Esophagus muscularis mucosa (tissue), 4 donors: ENCODE measurements at regions not wholly inside any gene's neighbourhood (a gene's known extent, or its start where the extent isn't known, plus 50 kb on each side); places are given as distances from the start of the nearest gene placed in this dataset.
A peak's percentile ranks its signal among the peaks of the same experiment; 100 is the strongest.

ENCODE experiments used
- DNase-seq: peaks from one replicate; pipeline ENCODE4 v3.0.0-alpha.2; 2017; ENCODE audit errors: extremely low spot score
- H3K27ac ChIP-seq, 4 donors: fragments of 200-600 bp; sonication (generic); replicated peaks in 1 of 4; 1 replicate in 3 of 4; 2 replicates in 1 of 4; pipeline ENCODE4 v1.5.1; 2016 to 2019; ENCODE audit warnings: mild to moderate bottlenecking in 1 of 4
- H3K27me3 ChIP-seq, 4 donors: fragments of 200-600 bp; sonication (generic); one replicate each; pipeline versions ENCODE4 v1.5.1 to v1.6.0; 2016 to 2019
- H3K36me3 ChIP-seq, 4 donors: fragments of 200-600 bp; sonication (generic); one replicate each; pipeline ENCODE4 v1.5.1; 2016 to 2019
- H3K4me1 ChIP-seq, 4 donors: fragments of 200-600 bp; sonication (generic); one replicate each; pipeline ENCODE4 v1.5.1; 2016 to 2019
- H3K4me3 ChIP-seq, 4 donors: fragments of 200-600 bp; sonication (generic); 1 replicate in 2 of 4; 2 replicates in 2 of 4; pipeline ENCODE4 v1.5.1; 2016 to 2019; ENCODE audit warnings: mild to moderate bottlenecking in 4 of 4, moderate library complexity in 1 of 4
- H3K9me3 ChIP-seq, 4 donors: fragments of 200-600 bp; sonication (generic); 1 replicate in 3 of 4; 2 replicates in 1 of 4; pipeline ENCODE4 v1.5.1; 2016 to 2019
- EP300 ChIP-seq: sonication (generic); formaldehyde crosslinking; IDR thresholded peaks from one replicate; pipeline ENCODE4 v1.6.1; 2017; ENCODE audit warnings: antibody characterized with exemption
- POLR2A ChIP-seq: fragments of 450-650 bp; IDR thresholded peaks from one replicate; pipeline ENCODE4 v1.6.1; 2017; ENCODE audit warnings: antibody characterized with exemption, moderate library complexity, mild to moderate bottlenecking, low read depth
- POLR2AphosphoS5 ChIP-seq, 2 donors: sonication (generic); formaldehyde crosslinking; IDR thresholded peaks; one replicate each; pipeline ENCODE4 v1.6.1; 2017; ENCODE audit warnings: antibody characterized with exemption in 2 of 2
- WGBS: methylation state at CpG from one replicate; pipeline ENCODE4 v1.1.5; 2018; 5-methylcytosine and 5-hydroxymethylcytosine counted together
- intact Hi-C: fragments of 100-400 bp; cut with DNase I; formaldehyde crosslinking; loops from one replicate; pipeline ENCODE4 v1.15.1; 2023
- TF ChIP-seq, protein P1 (sequence below), 3 experiments: fragments of 200-600 bp in 2 of 3; fragments of 450-650 bp in 1 of 3; sonication (generic) in 2 of 3; IDR thresholded peaks; one replicate each; pipeline ENCODE4 v1.5.1; 2017 to 2019; ENCODE audit warnings: antibody characterized with exemption in 3 of 3, mild to moderate bottlenecking in 2 of 3, moderate library complexity in 1 of 3

DNA sequence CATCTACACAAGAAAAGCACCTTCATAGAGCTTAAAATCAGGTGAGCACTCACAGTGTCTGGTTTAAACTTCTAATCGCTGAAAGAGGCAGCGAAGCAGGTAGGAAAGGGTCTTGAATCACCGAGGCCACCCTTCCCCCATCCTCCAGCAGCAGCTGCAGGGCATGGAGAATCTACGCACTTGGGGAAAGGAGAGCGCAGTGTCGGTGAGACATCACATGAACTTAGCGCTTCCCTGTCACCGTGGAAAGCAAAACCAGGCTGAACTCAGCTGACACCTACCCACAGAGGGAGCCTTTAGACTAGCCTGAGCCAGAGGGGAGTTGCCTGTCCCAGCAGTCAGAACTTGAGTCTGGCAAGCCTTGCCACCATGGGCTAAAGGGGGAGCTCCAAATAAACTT lies 197.2 kb upstream of the ZFP42 start:
- 85% methylated on average over 8 of the region's 8 CpGs for WGBS
- H3K36me3 ChIP-seq, result no peaks in the 10 kb centered on the region
- intact Hi-C loops, result no loop called here
- no peaks in the 10 kb centered on the region for H3K27me3 ChIP-seq
- no peaks in the 10 kb centered on the region for H3K4me1 ChIP-seq
- DNase-seq, result no peak
- H3K9me3 ChIP-seq, result peaks cover 0 to 17% (median 8%) of the 10 kb centered on the region in 4 donors
- TF ChIP-seq, protein P1, sequence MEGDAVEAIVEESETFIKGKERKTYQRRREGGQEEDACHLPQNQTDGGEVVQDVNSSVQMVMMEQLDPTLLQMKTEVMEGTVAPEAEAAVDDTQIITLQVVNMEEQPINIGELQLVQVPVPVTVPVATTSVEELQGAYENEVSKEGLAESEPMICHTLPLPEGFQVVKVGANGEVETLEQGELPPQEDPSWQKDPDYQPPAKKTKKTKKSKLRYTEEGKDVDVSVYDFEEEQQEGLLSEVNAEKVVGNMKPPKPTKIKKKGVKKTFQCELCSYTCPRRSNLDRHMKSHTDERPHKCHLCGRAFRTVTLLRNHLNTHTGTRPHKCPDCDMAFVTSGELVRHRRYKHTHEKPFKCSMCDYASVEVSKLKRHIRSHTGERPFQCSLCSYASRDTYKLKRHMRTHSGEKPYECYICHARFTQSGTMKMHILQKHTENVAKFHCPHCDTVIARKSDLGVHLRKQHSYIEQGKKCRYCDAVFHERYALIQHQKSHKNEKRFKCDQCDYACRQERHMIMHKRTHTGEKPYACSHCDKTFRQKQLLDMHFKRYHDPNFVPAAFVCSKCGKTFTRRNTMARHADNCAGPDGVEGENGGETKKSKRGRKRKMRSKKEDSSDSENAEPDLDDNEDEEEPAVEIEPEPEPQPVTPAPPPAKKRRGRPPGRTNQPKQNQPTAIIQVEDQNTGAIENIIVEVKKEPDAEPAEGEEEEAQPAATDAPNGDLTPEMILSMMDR (IDR thresholded peaks at IDR 0.05), result no peak
- TF ChIP-seq EP300 (no peak), POLR2AphosphoS5 (IDR thresholded peaks at IDR 0.05) (no peak), POLR2A (no peak)
- no peak overlapping the region for H3K27ac ChIP-seq
- no peak overlapping the region for H3K4me3 ChIP-seq

DNA sequence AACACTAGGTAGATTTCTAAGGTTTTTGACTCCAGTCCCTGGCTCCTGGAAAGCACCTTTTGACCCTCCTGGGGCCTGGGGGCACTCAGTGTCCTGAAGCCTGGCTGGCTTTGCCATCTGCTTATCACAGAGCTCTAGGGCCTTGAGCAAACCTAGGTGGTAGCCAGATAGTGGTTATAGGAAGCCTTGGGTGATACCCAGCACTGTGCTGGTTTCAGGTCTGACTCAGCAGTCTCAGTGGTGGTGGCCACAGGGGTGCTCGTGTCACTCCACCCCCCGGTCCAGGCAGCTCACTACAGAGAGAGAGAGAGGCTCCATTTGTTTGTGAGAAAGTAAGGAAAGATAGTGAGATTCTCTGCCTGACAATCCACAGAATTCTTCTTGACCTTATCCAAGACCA lies 195.8 kb upstream of the ZFP42 start:
- 96% methylated on average over 2 of the region's 2 CpGs for whole genome bisulfite sequencing
- DNase-seq, result no peak
- Histone ChIP-seq H3K4me1 (no peaks in the 10 kb centered on the region), H3K27me3 (no peaks in the 10 kb centered on the region), H3K36me3 (no peaks in the 10 kb centered on the region), H3K27ac (no peak overlapping the region), H3K9me3 (peaks cover 0 to 17% (median 12%) of the 10 kb centered on the region in 4 donors), H3K4me3 (no peak overlapping the region)
- intact Hi-C loops, result no loop called here
- TF ChIP-seq POLR2AphosphoS5 (IDR thresholded peaks at IDR 0.05) (no peak), EP300 (no peak), POLR2A (no peak)
- TF ChIP-seq, protein P1 (IDR thresholded peaks at IDR 0.05), result no peak

DNA sequence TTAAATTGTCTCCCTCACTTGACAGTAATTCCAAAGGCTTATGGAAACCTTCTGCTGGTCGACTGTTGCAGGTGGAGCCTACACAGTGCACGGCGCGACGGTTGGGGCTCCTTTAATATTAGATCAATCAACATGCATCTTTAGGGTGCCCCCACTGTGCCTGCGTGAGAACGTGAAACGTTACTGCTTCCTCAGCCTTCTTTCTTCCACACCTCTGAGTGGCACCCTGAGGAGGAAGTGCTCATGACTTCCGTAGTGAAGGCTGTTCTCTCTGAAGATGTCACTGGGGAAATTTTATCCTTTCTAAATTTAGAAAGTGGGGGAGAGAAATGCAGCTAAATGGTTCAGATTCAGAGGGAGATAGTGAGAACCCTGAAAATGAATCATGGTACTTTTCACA lies 184.0 kb upstream of the ZFP42 start:
- WGBS, result 67% methylated on average over 9 of the region's 9 CpGs
- no peaks in the 10 kb centered on the region for H3K9me3 ChIP-seq
- TF ChIP-seq EP300, result no peak
- TF ChIP-seq, protein P1 (IDR thresholded peaks at IDR 0.05), result no peak
- TF ChIP-seq POLR2AphosphoS5 (IDR thresholded peaks at IDR 0.05), result no peak
- no peak for TF ChIP-seq POLR2A
- no peaks in the 10 kb centered on the region for H3K36me3 ChIP-seq
- no peaks in the 10 kb centered on the region for H3K27me3 ChIP-seq
- H3K4me3 ChIP-seq, result no peak overlapping the region
- no peak for DNase-seq
- H3K27ac ChIP-seq, result no peak overlapping the region
- intact Hi-C loops, result no loop called here
- H3K4me1 ChIP-seq, result no peaks in the 10 kb centered on the region

DNA sequence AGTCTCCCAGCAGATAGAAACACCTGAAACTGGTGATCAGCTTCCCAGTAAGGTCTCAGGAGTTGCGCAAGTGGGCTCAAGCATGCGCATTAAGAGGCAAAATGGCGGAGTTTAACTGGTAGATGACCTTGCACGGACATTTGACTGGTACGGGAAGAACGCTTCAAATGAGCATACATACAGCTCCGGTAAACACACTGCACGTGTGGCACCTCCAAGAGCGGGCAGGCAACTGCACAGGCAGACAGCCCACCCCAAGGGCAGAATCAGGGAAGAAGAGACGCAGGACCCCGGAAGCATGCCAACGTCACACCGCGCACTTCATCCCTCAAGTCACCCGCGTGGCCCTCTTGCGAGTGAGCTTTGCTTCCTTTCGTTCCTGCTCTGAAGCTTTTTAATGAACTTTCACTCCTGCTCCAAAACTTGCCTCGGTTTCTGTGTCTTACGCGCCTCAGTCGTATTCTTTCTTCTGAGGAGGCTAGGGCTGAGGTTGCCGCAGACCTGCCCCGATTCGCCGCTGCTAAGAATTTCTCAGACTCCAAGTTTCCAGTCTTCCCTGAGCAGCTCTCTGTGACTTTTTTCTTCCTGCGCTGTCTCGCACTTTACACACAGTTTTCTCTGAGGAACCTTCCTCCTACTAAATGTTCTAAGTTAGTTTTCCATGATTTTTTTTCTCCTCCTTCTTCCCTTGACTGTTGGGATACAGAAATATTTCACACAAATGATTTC lies 180.7 kb upstream of the ZFP42 start:
- H3K27ac ChIP-seq, result peak overlapping the region in 3 of 4 donors; percentile 38 to 62 (median 38)
- intact Hi-C loops, result no loop called here
- no peaks in the 10 kb centered on the region for H3K27me3 ChIP-seq
- no peaks in the 10 kb centered on the region for H3K36me3 ChIP-seq
- WGBS, result 80% methylated on average over 28 of the region's 28 CpGs
- no peaks in the 10 kb centered on the region for H3K9me3 ChIP-seq
- TF ChIP-seq POLR2A, result no peak
- TF ChIP-seq, protein P1 (IDR thresholded peaks at IDR 0.05), result no peak
- no peak for TF ChIP-seq EP300
- no peak for TF ChIP-seq POLR2AphosphoS5 (IDR thresholded peaks at IDR 0.05)
- peak overlapping the region; percentile 33 to 48 (median 40) for H3K4me3 ChIP-seq
- H3K4me1 ChIP-seq, result no peaks in the 10 kb centered on the region
- DNase-seq, result no peak

DNA sequence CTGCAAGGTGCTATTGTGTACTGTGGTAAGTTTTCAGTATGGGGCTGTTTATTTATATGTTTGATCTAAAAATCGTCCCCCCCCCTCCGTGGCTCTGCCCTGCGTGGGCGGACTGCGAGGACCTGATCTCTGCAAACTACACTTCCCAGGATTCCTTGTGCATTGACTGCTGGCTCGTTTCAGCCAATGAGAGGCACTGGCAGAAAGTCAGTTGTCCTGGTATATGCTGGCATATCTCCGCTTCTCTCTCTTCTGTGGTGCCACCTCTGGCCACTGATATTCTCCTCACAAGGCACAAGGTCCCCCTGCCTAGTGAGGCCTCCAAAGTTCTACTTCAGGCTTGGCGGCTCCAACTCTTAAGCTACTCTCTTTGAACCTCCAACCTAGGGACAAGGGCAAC lies 168.8 kb upstream of the ZFP42 start:
- Histone ChIP-seq H3K4me1 (no peaks in the 10 kb centered on the region), H3K4me3 (no peak overlapping the region), H3K27ac (no peak overlapping the region), H3K9me3 (no peaks in the 10 kb centered on the region), H3K27me3 (no peaks in the 10 kb centered on the region), H3K36me3 (no peaks in the 10 kb centered on the region)
- TF ChIP-seq POLR2A, result no peak
- no peak for TF ChIP-seq POLR2AphosphoS5 (IDR thresholded peaks at IDR 0.05)
- TF ChIP-seq, protein P1 (IDR thresholded peaks at IDR 0.05), result no peak
- no peak for TF ChIP-seq EP300
- 78% methylated on average over 8 of the region's 8 CpGs for WGBS
- intact Hi-C loops, result no loop called here
- DNase-seq, result no peak
